GM12878 (cell line): ENCODE measurements at regions not wholly inside any gene's neighbourhood (a gene's known extent, or its start where the extent isn't known, plus 50 kb on each side); places are given as distances from the start of the nearest gene placed in this dataset.

Experiments used
- CBFB ChIP-seq: IDR thresholded peaks from 2 replicates; pipeline ENCODE4 v1.6.1; 2016; ENCODE audit warnings: antibody characterized with exemption, low read depth
- CBX5 ChIP-seq: sonication (generic); IDR thresholded peaks from 2 replicates; pipeline ENCODE4 v1.6.1; 2016; ENCODE audit warnings: low read depth, moderate library complexity, mild to moderate bottlenecking, inconsistent platforms
- CREB1 ChIP-seq: IDR thresholded peaks from 2 replicates; pipeline ENCODE4 v1.6.1; 2012; ENCODE audit warnings: low read depth, mild to moderate bottlenecking, inconsistent platforms
- EZH2 ChIP-seq: IDR thresholded peaks from 2 replicates; pipeline ENCODE4 v1.6.1; 2012; ENCODE audit warnings: low read depth, mild to moderate bottlenecking, control low read depth, inconsistent platforms, low read length, borderline replicate concordance; ENCODE audit not compliant: control insufficient read depth
- GABPA ChIP-seq: IDR thresholded peaks from 2 replicates; pipeline ENCODE4 v1.6.1; 2014; ENCODE audit warnings: antibody characterized with exemption, low read depth, mild to moderate bottlenecking, inconsistent platforms
- HDAC2 ChIP-seq: fragments of 200-600 bp; sonication (generic); IDR thresholded peaks from 2 replicates; pipeline ENCODE4 v1.6.1; 2017
- HDGF ChIP-seq: fragments of 450-650 bp; IDR thresholded peaks from 2 replicates; pipeline ENCODE4 v1.6.1; 2016; ENCODE audit warnings: antibody characterized with exemption
- HSF1 ChIP-seq: fragments of 150-350 bp; IDR thresholded peaks from 2 replicates; pipeline ENCODE4 v1.6.1; 2014; ENCODE audit warnings: mild to moderate bottlenecking, low read depth, low read length
- MTA2 ChIP-seq: fragments of 450-650 bp; IDR thresholded peaks from 2 replicates; pipeline ENCODE4 v1.6.1; 2016; ENCODE audit warnings: low read depth, mild to moderate bottlenecking, moderate library complexity
- MYB ChIP-seq: fragments of 150-350 bp; IDR thresholded peaks from 2 replicates; pipeline ENCODE4 v1.6.1; 2014; ENCODE audit warnings: mild to moderate bottlenecking, low read depth, low read length, borderline replicate concordance
- NFIC ChIP-seq: IDR thresholded peaks from 2 replicates; pipeline ENCODE4 v1.6.1; 2012; ENCODE audit warnings: low read depth, mild to moderate bottlenecking, inconsistent platforms, low read length, moderate library complexity
- NR2C1 ChIP-seq: fragments of 450-650 bp; IDR thresholded peaks from 2 replicates; pipeline ENCODE4 v1.6.1; 2017; ENCODE audit warnings: antibody characterized with exemption, mild to moderate bottlenecking, moderate library complexity
- RAD21 ChIP-seq: IDR thresholded peaks from 2 replicates; pipeline ENCODE4 v1.6.1; 2011; ENCODE audit warnings: mild to moderate bottlenecking, low read depth, low read length, moderate library complexity; ENCODE audit not compliant: insufficient read depth
- RAD51 ChIP-seq: fragments of 450-650 bp; IDR thresholded peaks from 2 replicates; pipeline ENCODE4 v1.6.1; 2016; ENCODE audit warnings: moderate library complexity, mild to moderate bottlenecking, inconsistent platforms
- RUNX3 ChIP-seq: IDR thresholded peaks from 2 replicates; pipeline ENCODE4 v1.6.1; 2012; ENCODE audit warnings: low read length, inconsistent platforms
- SKIL ChIP-seq: fragments of 450-650 bp; IDR thresholded peaks from 2 replicates; pipeline ENCODE4 v1.6.1; 2017; ENCODE audit warnings: mild to moderate bottlenecking, low read depth, inconsistent platforms; ENCODE audit not compliant: poor library complexity, severe bottlenecking
- SMAD5 ChIP-seq: IDR thresholded peaks from 2 replicates; pipeline ENCODE4 v1.6.1; 2016; ENCODE audit warnings: antibody characterized with exemption, low read depth
- ZNF217 ChIP-seq: fragments of 450-650 bp; IDR thresholded peaks from 2 replicates; pipeline ENCODE4 v1.6.1; 2017; ENCODE audit warnings: antibody characterized with exemption, mild to moderate bottlenecking
- ZNF592 ChIP-seq: fragments of 450-650 bp; IDR thresholded peaks from 2 replicates; pipeline ENCODE4 v1.6.1; 2017; ENCODE audit warnings: mild to moderate bottlenecking, moderate library complexity
- TF ChIP-seq, protein P1 (sequence below): IDR thresholded peaks from 2 replicates; pipeline ENCODE4 v1.6.1; 2011; ENCODE audit warnings: low read depth, low read length, improper control_type of control experiment, borderline replicate concordance

GRCh38 chr4:38523524-38524448 is 140.2 kb upstream of the KLF3 start (continued):
- TF ChIP-seq CBFB: peak; percentile 77; the same call in 1 of the 2 replicates
- TF ChIP-seq CREB1: peak; percentile 49; the same call in 1 of the 2 replicates
- no peak for TF ChIP-seq HDGF
- TF ChIP-seq HDAC2: no peak
- TF ChIP-seq EZH2: no peak
- TF ChIP-seq MTA2: peak; percentile 78; the same call in 1 of the 2 replicates
- peak; percentile 92 for TF ChIP-seq SKIL
- peak; percentile 56 for TF ChIP-seq RAD51
- no peak for TF ChIP-seq SMAD5
- TF ChIP-seq NFIC: peak; percentile 96
- TF ChIP-seq MYB: no peak
- no peak for TF ChIP-seq HSF1
- TF ChIP-seq RUNX3: peak; percentile 97
- peak; percentile 54; the same call in 1 of the 2 replicates for TF ChIP-seq GABPA
- TF ChIP-seq ZNF217: 0 out of 2 replicates have a peak, but pooled peaks have one; percentile 36
- TF ChIP-seq NR2C1: peak; percentile 45
- TF ChIP-seq ZNF592: no peak
- TF ChIP-seq, protein P1, sequence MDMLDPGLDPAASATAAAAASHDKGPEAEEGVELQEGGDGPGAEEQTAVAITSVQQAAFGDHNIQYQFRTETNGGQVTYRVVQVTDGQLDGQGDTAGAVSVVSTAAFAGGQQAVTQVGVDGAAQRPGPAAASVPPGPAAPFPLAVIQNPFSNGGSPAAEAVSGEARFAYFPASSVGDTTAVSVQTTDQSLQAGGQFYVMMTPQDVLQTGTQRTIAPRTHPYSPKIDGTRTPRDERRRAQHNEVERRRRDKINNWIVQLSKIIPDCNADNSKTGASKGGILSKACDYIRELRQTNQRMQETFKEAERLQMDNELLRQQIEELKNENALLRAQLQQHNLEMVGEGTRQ: no peak
- peak; percentile 90 for TF ChIP-seq CBX5
- peak; percentile 15 for TF ChIP-seq RAD21
